HG03571 (cell line): ENCODE measurements at regions not wholly inside any gene's neighbourhood (a gene's known extent, or its start where the extent isn't known, plus 50 kb on each side); places are given as distances from the start of the nearest gene placed in this dataset.

Source experiments
- ATAC-seq: cut with Tn5 transposase; IDR thresholded peaks from one replicate; pipeline ENCODE4 v1.9.1; 2021; ENCODE audit not compliant: unreplicated experiment

- ATAC-seq: no peak
These were observed 516.3 kb downstream of the SOX5 start for GRCh38 chr12:23433121-23433520.

- ATAC-seq: no peak
These were observed 515.3 kb downstream of the SOX5 start for GRCh38 chr12:23434154-23434553.

- ATAC-seq: no peak
These were observed 502.7 kb downstream of the SOX5 start for GRCh38 chr12:23446746-23447145.

- no peak for ATAC-seq
These were observed 498.7 kb downstream of the SOX5 start for GRCh38 chr12:23450810-23451209.

GRCh38 chr12:23455283-23455682 lies 494.2 kb downstream of the SOX5 start:
- no peak for ATAC-seq

- ATAC-seq: no peak
These were observed 490.8 kb downstream of the SOX5 start for GRCh38 chr12:23458640-23459039.

- no peak for ATAC-seq
These were observed 486.9 kb downstream of the SOX5 start for GRCh38 chr12:23462546-23462945.

GRCh38 chr12:23463172-23463571 lies 486.3 kb downstream of the SOX5 start:
- ATAC-seq: no peak

- ATAC-seq: no peak
These were observed 485.1 kb downstream of the SOX5 start for GRCh38 chr12:23464241-23464812.

GRCh38 chr12:23472329-23472971 lies 477.0 kb downstream of the SOX5 start:
- no peak for ATAC-seq

- ATAC-seq: no peak
These were observed 476.4 kb downstream of the SOX5 start for GRCh38 chr12:23473071-23473470.

- no peak for ATAC-seq
These were observed 475.0 kb downstream of the SOX5 start for GRCh38 chr12:23474438-23474976.
